NCI-H128 (cell line): ENCODE measurements at regions not wholly inside any gene's neighbourhood (a gene's known extent, or its start where the extent isn't known, plus 50 kb on each side); places are given as distances from the start of the nearest gene placed in this dataset.
"Not testable (repeated sequence)": the region's sequence is repeated elsewhere in the genome, so short reads cannot be mapped to it uniquely, and the experiment has no call there.

Experiments used
- DNase-seq: peaks from one replicate; lab custom pipeline; 2025; ENCODE audit not compliant: unreplicated experiment; lab: John Stamatoyannopoulos, UW

GRCh38 chr1:94674876-94675275 is 133.3 kb upstream of the F3 start:
- no peak for DNase-seq

GRCh38 chr1:94672934-94673333 is 131.4 kb upstream of the F3 start:
- no peak for DNase-seq

GRCh38 chr1:94672001-94672400 is 130.4 kb upstream of the F3 start:
- DNase-seq, result no peak

- DNase-seq, result no peak
Measured at GRCh38 chr1:94670273-94670672, 128.7 kb upstream of the F3 start.

- no peak for DNase-seq
Measured at GRCh38 chr1:94669198-94669597, 127.6 kb upstream of the F3 start.

- DNase-seq, result no peak
Measured at GRCh38 chr1:94668528-94668927, 127.0 kb upstream of the F3 start.

GRCh38 chr1:94667818-94668217 is 126.3 kb upstream of the F3 start:
- no peak for DNase-seq

GRCh38 chr1:94666797-94667196 is 125.2 kb upstream of the F3 start:
- DNase-seq, result no peak

GRCh38 chr1:94661431-94661932 is 119.9 kb upstream of the F3 start:
- DNase-seq, result no peak

- DNase-seq, result no peak
Measured at GRCh38 chr1:94660994-94661393, 119.4 kb upstream of the F3 start.

- no peak for DNase-seq
Measured at GRCh38 chr1:94660258-94660657, 118.7 kb upstream of the F3 start.

GRCh38 chr1:94659202-94659601 is 117.6 kb upstream of the F3 start:
- not testable (repeated sequence) for DNase-seq

GRCh38 chr1:94658221-94658620 is 116.7 kb upstream of the F3 start:
- DNase-seq, result no peak

GRCh38 chr1:94657776-94658175 is 116.2 kb upstream of the F3 start:
- DNase-seq, result not testable (repeated sequence)

- DNase-seq, result no peak
Measured at GRCh38 chr1:94656967-94657366, 115.4 kb upstream of the F3 start.

GRCh38 chr1:94654919-94655318 is 113.4 kb upstream of the F3 start:
- no peak for DNase-seq

- DNase-seq, result no peak
Measured at GRCh38 chr1:94654459-94654858, 112.9 kb upstream of the F3 start.

GRCh38 chr1:94654031-94654430 is 112.5 kb upstream of the F3 start:
- DNase-seq, result no peak

GRCh38 chr1:94653454-94653853 is 111.9 kb upstream of the F3 start:
- no peak for DNase-seq

GRCh38 chr1:94651076-94651475 is 109.5 kb upstream of the F3 start:
- no peak for DNase-seq

GRCh38 chr1:94650301-94650700 is 108.7 kb upstream of the F3 start:
- DNase-seq, result no peak

GRCh38 chr1:94648225-94649007 is 106.9 kb upstream of the F3 start:
- DNase-seq, result no peak
